ENCODE measurements at regions not wholly inside any gene's neighbourhood (a gene's known extent, or its start where the extent isn't known, plus 50 kb on each side); places are given as distances from the start of the nearest gene placed in this dataset.

- no peak for DNase-seq (ENCODE audit: low read depth)
- H3K4me3 ChIP-seq (ENCODE audit: low read depth, low read length), result no peak overlapping the region
These were observed 113.9 kb upstream of the DYRK2 start for GRCh38 chr12:67534681-67535080.

GRCh38 chr12:67535176-67535575, 113.4 kb upstream of the DYRK2 start:
- no peak for DNase-seq (ENCODE audit: low read depth)
- no peak overlapping the region for H3K4me3 ChIP-seq (ENCODE audit: low read depth, low read length)

More at GRCh38 chr12:67534681-67535080, 113.9 kb upstream of the DYRK2 start:
- TF ChIP-seq CTCF (IDR thresholded peaks at IDR 0.05; ENCODE audit: insufficient read depth, low read depth, low read length, missing control alignments), result no peak

GRCh38 chr12:67535971-67536370, 112.6 kb upstream of the DYRK2 start:
- DNase-seq (ENCODE audit: low read depth), result no peak
- H3K4me3 ChIP-seq (ENCODE audit: low read depth, low read length), result no peak overlapping the region
- TF ChIP-seq CTCF (IDR thresholded peaks at IDR 0.05; ENCODE audit: insufficient read depth, low read depth, low read length, missing control alignments), result no peak

More at GRCh38 chr12:67535176-67535575, 113.4 kb upstream of the DYRK2 start:
- TF ChIP-seq CTCF (IDR thresholded peaks at IDR 0.05; ENCODE audit: insufficient read depth, low read depth, low read length, missing control alignments), result no peak

DNA sequence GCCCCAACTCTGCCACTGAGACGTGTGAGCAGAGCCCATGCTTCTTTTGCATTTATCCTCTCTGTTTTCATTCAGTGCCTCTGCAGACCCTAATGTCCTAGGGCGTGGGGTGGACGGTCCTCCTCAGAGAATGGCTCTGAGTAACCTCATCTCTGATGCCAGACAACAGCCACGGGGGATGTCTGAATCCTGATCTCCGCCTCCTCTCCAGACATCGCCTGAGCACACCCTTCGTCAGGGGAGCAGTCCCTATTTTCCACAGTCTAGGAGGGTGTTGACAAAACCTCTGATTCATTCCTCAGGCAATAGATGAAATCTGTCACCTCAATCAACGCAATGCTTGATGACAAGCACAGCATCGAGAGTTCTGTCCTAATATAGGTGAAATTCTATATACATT, 109.2 kb upstream of the DYRK2 start:
- DNase-seq (ENCODE audit: low read depth), result no peak
- H3K4me3 ChIP-seq (ENCODE audit: low read depth, low read length), result no peak overlapping the region
- no peak for TF ChIP-seq CTCF (IDR thresholded peaks at IDR 0.05; ENCODE audit: insufficient read depth, low read depth, low read length, missing control alignments)

DNA sequence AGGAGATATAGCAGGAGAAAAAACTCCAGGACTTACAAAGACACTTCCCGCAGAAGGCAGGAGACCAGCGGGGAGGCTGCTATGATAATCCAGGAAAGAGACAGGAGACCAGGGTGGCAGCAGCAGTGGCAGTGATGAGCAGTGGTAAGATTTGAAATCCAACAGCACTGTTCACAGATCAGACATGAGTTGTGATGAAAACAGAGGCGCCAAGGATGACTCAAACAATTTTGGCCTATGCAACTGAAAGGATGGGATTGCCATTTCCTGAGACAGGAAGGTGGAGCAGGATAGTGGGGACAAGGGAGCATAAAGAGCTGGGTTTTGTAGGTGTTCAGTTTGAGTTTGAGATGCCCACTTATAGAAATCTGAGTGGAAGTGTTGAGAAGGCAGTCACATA, 108.6 kb upstream of the DYRK2 start:
- DNase-seq (ENCODE audit: low read depth), result no peak

GRCh38 chr12:67540920-67541624, 107.5 kb upstream of the DYRK2 start:
- DNase-seq (ENCODE audit: low read depth), result peak; percentile 51
- TF ChIP-seq CTCF (IDR thresholded peaks at IDR 0.05; ENCODE audit: insufficient read depth, low read depth, low read length, missing control alignments), result no peak

More for the DNA sequence above, 108.6 kb upstream of the DYRK2 start:
- TF ChIP-seq CTCF (IDR thresholded peaks at IDR 0.05; ENCODE audit: insufficient read depth, low read depth, low read length, missing control alignments), result no peak
- no peak overlapping the region for H3K4me3 ChIP-seq (ENCODE audit: low read depth, low read length)

DNA sequence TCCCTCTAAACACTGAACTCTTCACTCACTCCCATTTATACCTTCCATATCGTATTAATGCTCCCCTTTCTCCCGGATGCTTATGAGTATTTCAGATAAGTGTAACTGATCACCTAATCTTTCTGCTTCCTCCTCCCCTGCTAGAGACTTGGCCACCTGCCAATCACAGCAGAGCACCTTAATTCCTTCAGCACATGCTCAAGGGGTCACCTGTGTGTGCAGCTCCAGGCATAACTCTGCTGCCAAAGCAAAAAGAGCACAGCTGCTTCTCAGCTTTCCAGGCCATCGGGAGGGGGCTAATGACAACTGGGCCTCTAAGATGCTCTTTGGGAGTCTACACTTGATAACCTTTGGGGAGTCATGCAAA, 106.9 kb upstream of the DYRK2 start:
- DNase-seq (ENCODE audit: low read depth), result peak; percentile 41
- H3K4me3 ChIP-seq (ENCODE audit: low read depth, low read length), result no peak overlapping the region
- TF ChIP-seq CTCF (IDR thresholded peaks at IDR 0.05; ENCODE audit: insufficient read depth, low read depth, low read length, missing control alignments), result no peak

More at GRCh38 chr12:67540920-67541624, 107.5 kb upstream of the DYRK2 start:
- no peak overlapping the region for H3K4me3 ChIP-seq (ENCODE audit: low read depth, low read length)
